IMR-90 (cell line): ENCODE measurements at regions not wholly inside any gene's neighbourhood (a gene's known extent, or its start where the extent isn't known, plus 50 kb on each side); places are given as distances from the start of the nearest gene placed in this dataset.

Experiments
- ATAC-seq: fragments of 200-7000 bp; cut with Tn5 transposase; 2 replicates; pipeline ENCODE4 v1.9.1; 2020; ENCODE audit warnings: low read depth, mild to moderate bottlenecking, moderate library complexity
- BruUV-seq: library from RNA; stranded (reverse); fragments of 400-500 nt; replicated peaks from 2 replicates; lab custom pipeline; 2021; lab: Mats Ljungman, UMichigan
- CTCF ChIA-PET: fragments of 300-600 bp; formaldehyde crosslinking; extraction: SDS; loops from one replicate; lab custom pipeline; 2021; ENCODE audit warnings: antibody characterized with exemption; lab: Yijun Ruan, JAX
- POLR2A ChIA-PET: fragments of 300-600 bp; sonication (Branson Sonifier 250); formaldehyde crosslinking; loops from one replicate; lab custom pipeline; 2022; ENCODE audit warnings: antibody characterized with exemption; ENCODE audit not compliant: unreplicated experiment; lab: Charles Lee
- DNase-seq: peaks from one replicate; pipeline ENCODE4 v3.0.0; 2013
- H2AFZ ChIP-seq: replicated peaks from 2 replicates; pipeline ENCODE3; 2013; ENCODE audit warnings: low read length, mild to moderate bottlenecking; ENCODE audit not compliant: poor library complexity
- H2AK5ac ChIP-seq: 2 replicates; pipeline ENCODE4 v1.6.1; 2013; ENCODE audit warnings: low read depth, low read length, inconsistent platforms
- H2AK9ac ChIP-seq: replicated peaks from 2 replicates; pipeline ENCODE3; 2013; ENCODE audit warnings: mild to moderate bottlenecking, low read depth, low read length, moderate library complexity; ENCODE audit not compliant: poor library complexity
- H2BK120ac ChIP-seq: 2 replicates; pipeline ENCODE4 v1.6.1; 2013; ENCODE audit warnings: low read depth, low read length, inconsistent platforms
- H2BK15ac ChIP-seq: 3 replicates; pipeline ENCODE4 v1.6.1; 2013; ENCODE audit warnings: low read depth, low read length, inconsistent platforms
- H2BK20ac ChIP-seq: 2 replicates; pipeline ENCODE4 v1.6.1; 2013; ENCODE audit warnings: low read depth, mild to moderate bottlenecking, inconsistent platforms, low read length, moderate library complexity
- H2BK5ac ChIP-seq: 2 replicates; pipeline ENCODE4 v1.6.1; 2013; ENCODE audit warnings: mild to moderate bottlenecking, low read depth, low read length, inconsistent platforms; ENCODE audit not compliant: poor library complexity, severe bottlenecking
- H3K14ac ChIP-seq: replicated peaks from 2 replicates; pipeline ENCODE4 v1.6.1; 2013; ENCODE audit warnings: low read depth, low read length, inconsistent platforms
- H3K18ac ChIP-seq: 2 replicates; pipeline ENCODE4 v1.6.1; 2013; ENCODE audit warnings: low read depth, low read length, control low read depth
- H3K23ac ChIP-seq: 2 replicates; pipeline ENCODE4 v1.6.1; 2013; ENCODE audit warnings: low read depth, low read length, inconsistent platforms
- H3K27ac ChIP-seq: 2 replicates; pipeline ENCODE4 v1.5.1; 2013; ENCODE audit warnings: mild to moderate bottlenecking, control low read depth, low read length; ENCODE audit not compliant: insufficient read depth
- H3K27me3 ChIP-seq: 2 replicates; pipeline ENCODE4 v1.6.1; 2013; ENCODE audit warnings: low read length; ENCODE audit not compliant: control insufficient read depth, insufficient read depth
- H3K36me3 ChIP-seq: 2 replicates; pipeline ENCODE4 v1.6.1; 2013; ENCODE audit warnings: low read length, mixed read lengths; ENCODE audit not compliant: control insufficient read depth, insufficient read depth
- H3K4ac ChIP-seq: 2 replicates; pipeline ENCODE4 v1.6.1; 2013; ENCODE audit warnings: low read depth, low read length, inconsistent platforms
- H3K4me1 ChIP-seq: 2 replicates; pipeline ENCODE4 v1.6.1; 2013; ENCODE audit warnings: low read length, mixed read lengths; ENCODE audit not compliant: control insufficient read depth, insufficient read depth
- H3K4me2 ChIP-seq: 2 replicates; pipeline ENCODE4 v1.6.1; 2013; ENCODE audit warnings: low read depth, mild to moderate bottlenecking, control low read depth, low read length, moderate library complexity
- H3K4me3 ChIP-seq: 2 replicates; pipeline ENCODE4 v1.5.1; 2013; ENCODE audit warnings: low read depth, mild to moderate bottlenecking, control low read depth, low read length, moderate library complexity; ENCODE audit not compliant: insufficient read depth
- H3K56ac ChIP-seq: 2 replicates; pipeline ENCODE4 v1.6.1; 2013; ENCODE audit warnings: low read length, inconsistent platforms; ENCODE audit not compliant: insufficient read depth; ENCODE audit errors: extremely low read depth
- H3K79me1 ChIP-seq, 2 experiments: 2 replicates each; pipeline ENCODE4 v1.6.1; 2013; ENCODE audit warnings: low read length in 2 of 2, inconsistent platforms in 1 of 2, low read depth in 1 of 2
- H3K9ac ChIP-seq: 2 replicates; pipeline ENCODE4 v1.6.1; 2013; ENCODE audit warnings: low read depth, low read length, control low read depth
- H3K9me1 ChIP-seq: 2 replicates; pipeline ENCODE4 v1.6.1; 2013; ENCODE audit warnings: low read length, inconsistent platforms; ENCODE audit not compliant: insufficient read depth
- H3K9me3 ChIP-seq: 2 replicates; pipeline ENCODE4 v1.6.1; 2013; ENCODE audit warnings: low read length; ENCODE audit not compliant: control insufficient read depth, insufficient read depth
- H4K20me1 ChIP-seq: 2 replicates; pipeline ENCODE4 v1.6.1; 2013; ENCODE audit warnings: low read length, inconsistent platforms; ENCODE audit not compliant: insufficient read depth
- H4K5ac ChIP-seq: 2 replicates; pipeline ENCODE4 v1.6.1; 2013; ENCODE audit warnings: mild to moderate bottlenecking, low read depth, low read length, control low read depth
- H4K8ac ChIP-seq, 2 experiments: 2 replicates each; pipeline ENCODE4 v1.6.1; 2013; ENCODE audit warnings: low read depth in 2 of 2, low read length in 2 of 2, control low read depth in 1 of 2, inconsistent platforms in 1 of 2
- H4K91ac ChIP-seq: 2 replicates; pipeline ENCODE4 v1.6.1; 2013; ENCODE audit warnings: low read depth, low read length, inconsistent platforms; ENCODE audit not compliant: insufficient read depth
- BHLHE40 ChIP-seq: fragments of 150-350 bp; IDR thresholded peaks from 2 replicates; pipeline ENCODE4 v1.6.1; 2016; ENCODE audit warnings: mild to moderate bottlenecking, low read depth, low read length
- CEBPB ChIP-seq: IDR thresholded peaks from 2 replicates; pipeline ENCODE4 v1.6.1; 2012; ENCODE audit warnings: low read depth, low read length, improper control_type of control experiment
- CHD1 ChIP-seq: IDR thresholded peaks from 2 replicates; pipeline ENCODE4 v1.6.1; 2012; ENCODE audit warnings: low read depth, low read length, improper control_type of control experiment
- FOS ChIP-seq: fragments of 150-350 bp; IDR thresholded peaks from 2 replicates; pipeline ENCODE4 v1.6.1; 2016; ENCODE audit warnings: low read depth, low read length
- MAFK ChIP-seq: IDR thresholded peaks from 2 replicates; pipeline ENCODE4 v1.6.1; 2012; ENCODE audit warnings: low read depth, low read length, improper control_type of control experiment
- MAZ ChIP-seq: IDR thresholded peaks from 2 replicates; pipeline ENCODE4 v1.6.1; 2012; ENCODE audit warnings: low read depth, mild to moderate bottlenecking, low read length, improper control_type of control experiment, moderate library complexity, borderline replicate concordance
- MXI1 ChIP-seq: IDR thresholded peaks from 2 replicates; pipeline ENCODE4 v1.6.1; 2012; ENCODE audit warnings: low read depth, mild to moderate bottlenecking, low read length, moderate library complexity, borderline replicate concordance
- NFE2L2 ChIP-seq: fragments of 150-350 bp; IDR thresholded peaks from 2 replicates; pipeline ENCODE4 v1.6.1; 2016; ENCODE audit warnings: low read depth, mild to moderate bottlenecking, low read length
- POLR2A ChIP-seq: IDR thresholded peaks from 2 replicates; pipeline ENCODE4 v1.6.1; 2012; ENCODE audit warnings: mild to moderate bottlenecking, low read depth, low read length
- RAD21 ChIP-seq: IDR thresholded peaks from 2 replicates; pipeline ENCODE4 v1.6.1; 2012; ENCODE audit warnings: low read length, improper control_type of control experiment
- RCOR1 ChIP-seq: IDR thresholded peaks from 2 replicates; pipeline ENCODE4 v1.6.1; 2012; ENCODE audit warnings: mild to moderate bottlenecking, low read length, improper control_type of control experiment; ENCODE audit not compliant: insufficient replicate concordance
- RFX5 ChIP-seq: IDR thresholded peaks from 2 replicates; pipeline ENCODE4 v1.8.0; 2012; ENCODE audit warnings: low read depth, mild to moderate bottlenecking, low read length, moderate library complexity
- SMC3 ChIP-seq: fragments of 150-350 bp; IDR thresholded peaks from 2 replicates; pipeline ENCODE4 v1.6.1; 2016; ENCODE audit warnings: low read depth, mild to moderate bottlenecking, antibody characterized with exemption, low read length, moderate library complexity
- WGBS, 2 experiments: methylation state at CpG; one replicate each; pipeline versions ENCODE4 v1.1.5 to v1.1.7; 2013; ENCODE audit warnings: missing lambda C conversion rate in 2 of 2; ENCODE audit not compliant: insufficient read length in 1 of 2; ENCODE audit errors: extremely low coverage in 2 of 2; 5-methylcytosine and 5-hydroxymethylcytosine counted together
- dilution Hi-C: fragments of 300-500 bp; cut with HindIII; formaldehyde crosslinking; loops from one replicate; pipeline ENCODE4 v1.14.3; 2018; ENCODE audit warnings: low sequenced_read_pairs; ENCODE audit not compliant: unreplicated experiment
- in situ Hi-C: fragments of 300-500 bp; cut with MboI; formaldehyde crosslinking; loops from 3 replicates; pipeline ENCODE4 v1.14.3; 2019; ENCODE audit warnings: low sequenced_read_pairs, inconsistent platforms, mixed read lengths
- intact Hi-C: fragments of 100-400 bp; cut with micrococcal nuclease; formaldehyde crosslinking; loops from 2 replicates; pipeline ENCODE4 v1.10.0; 2022
- TF ChIP-seq, protein P1 (sequence below): fragments of 150-350 bp; IDR thresholded peaks from 2 replicates; pipeline ENCODE4 v1.6.1; 2016; ENCODE audit warnings: low read depth, mild to moderate bottlenecking, low read length, moderate library complexity, borderline replicate concordance
- TF ChIP-seq, protein P2 (sequence below): fragments of 150-350 bp; IDR thresholded peaks from 2 replicates; pipeline ENCODE4 v1.6.1; 2017; ENCODE audit warnings: mild to moderate bottlenecking, antibody characterized with exemption, low read length, low read depth
- TF ChIP-seq, protein P3 (sequence below): conservative IDR thresholded peaks from 2 replicates; pipeline ENCODE4 v1.5.1; 2012; ENCODE audit warnings: mild to moderate bottlenecking, low read depth, low read length, improper control_type of control experiment

DNA sequence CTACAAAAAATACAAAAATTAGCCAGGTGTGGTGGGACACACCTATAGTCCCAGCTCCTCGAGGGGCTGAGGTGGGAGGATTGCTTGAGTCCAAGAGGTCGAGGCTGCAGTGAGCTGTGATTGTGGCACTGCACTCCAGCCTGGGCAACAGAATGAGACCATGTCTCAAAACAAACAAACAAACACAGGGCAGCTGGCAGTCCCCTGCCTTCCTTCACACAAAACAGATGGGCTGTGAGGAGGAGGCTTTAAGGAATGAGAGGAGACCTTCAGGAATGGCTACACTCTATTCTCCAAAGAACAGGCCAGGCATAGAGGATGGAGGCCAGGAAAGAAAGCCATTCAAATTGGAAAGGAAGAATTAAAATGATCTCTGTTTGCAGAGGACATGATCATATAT is 65.6 kb upstream of the MAML3 start:
- no peaks in the 10 kb centered on the region; the same call in 1 of the 2 replicates for H3K4me1 ChIP-seq
- no peak overlapping the region for H3K23ac ChIP-seq
- no peak overlapping the region for H3K4ac ChIP-seq
- H2BK5ac ChIP-seq: no peak overlapping the region
- WGBS, 2 experiments: no CpG with 5 or more reads among the region's 2 CpGs
- no peak overlapping the region for H2BK15ac ChIP-seq
- H3K56ac ChIP-seq: no peak overlapping the region
- ATAC-seq (no peak), DNase-seq (no peak)
- H3K9ac ChIP-seq: no peak overlapping the region
- no peak overlapping the region for H3K18ac ChIP-seq
- H2AK5ac ChIP-seq: no peak overlapping the region
- dilution Hi-C loops: no loop called here
- no peak overlapping the region for H4K91ac ChIP-seq
- no peak overlapping the region for H2AFZ ChIP-seq
- H2AK9ac ChIP-seq: no peak overlapping the region
- H4K20me1 ChIP-seq: no peaks in the 10 kb centered on the region
- ChIA-PET POLR2A (no interaction called here), CTCF (no interaction called here)
- H3K4me2 ChIP-seq: no peak overlapping the region
- H2BK120ac ChIP-seq: no peak overlapping the region
- in situ Hi-C loops: no loop called here
- H3K79me1 ChIP-seq: no peaks in the 10 kb centered on the region
- H2BK20ac ChIP-seq: no peak overlapping the region
- H3K27ac ChIP-seq: no peak overlapping the region
- no peaks in the 10 kb centered on the region for H3K36me3 ChIP-seq
- no peak for TF ChIP-seq RAD21
- TF ChIP-seq RFX5: no peak
- no peak for TF ChIP-seq CEBPB
- no peak for TF ChIP-seq FOS
- TF ChIP-seq POLR2A: no peak
- TF ChIP-seq MAZ: no peak
- TF ChIP-seq, protein P1, sequence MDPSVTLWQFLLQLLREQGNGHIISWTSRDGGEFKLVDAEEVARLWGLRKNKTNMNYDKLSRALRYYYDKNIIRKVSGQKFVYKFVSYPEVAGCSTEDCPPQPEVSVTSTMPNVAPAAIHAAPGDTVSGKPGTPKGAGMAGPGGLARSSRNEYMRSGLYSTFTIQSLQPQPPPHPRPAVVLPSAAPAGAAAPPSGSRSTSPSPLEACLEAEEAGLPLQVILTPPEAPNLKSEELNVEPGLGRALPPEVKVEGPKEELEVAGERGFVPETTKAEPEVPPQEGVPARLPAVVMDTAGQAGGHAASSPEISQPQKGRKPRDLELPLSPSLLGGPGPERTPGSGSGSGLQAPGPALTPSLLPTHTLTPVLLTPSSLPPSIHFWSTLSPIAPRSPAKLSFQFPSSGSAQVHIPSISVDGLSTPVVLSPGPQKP: no peak
- no peak for TF ChIP-seq NFE2L2
- TF ChIP-seq, protein P2, sequence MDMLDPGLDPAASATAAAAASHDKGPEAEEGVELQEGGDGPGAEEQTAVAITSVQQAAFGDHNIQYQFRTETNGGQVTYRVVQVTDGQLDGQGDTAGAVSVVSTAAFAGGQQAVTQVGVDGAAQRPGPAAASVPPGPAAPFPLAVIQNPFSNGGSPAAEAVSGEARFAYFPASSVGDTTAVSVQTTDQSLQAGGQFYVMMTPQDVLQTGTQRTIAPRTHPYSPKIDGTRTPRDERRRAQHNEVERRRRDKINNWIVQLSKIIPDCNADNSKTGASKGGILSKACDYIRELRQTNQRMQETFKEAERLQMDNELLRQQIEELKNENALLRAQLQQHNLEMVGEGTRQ: no peak
- no peak for TF ChIP-seq MAFK
- no peak for TF ChIP-seq CHD1
- no peak for TF ChIP-seq MXI1
- TF ChIP-seq RCOR1: no peak
- TF ChIP-seq SMC3: no peak
- TF ChIP-seq, protein P3, sequence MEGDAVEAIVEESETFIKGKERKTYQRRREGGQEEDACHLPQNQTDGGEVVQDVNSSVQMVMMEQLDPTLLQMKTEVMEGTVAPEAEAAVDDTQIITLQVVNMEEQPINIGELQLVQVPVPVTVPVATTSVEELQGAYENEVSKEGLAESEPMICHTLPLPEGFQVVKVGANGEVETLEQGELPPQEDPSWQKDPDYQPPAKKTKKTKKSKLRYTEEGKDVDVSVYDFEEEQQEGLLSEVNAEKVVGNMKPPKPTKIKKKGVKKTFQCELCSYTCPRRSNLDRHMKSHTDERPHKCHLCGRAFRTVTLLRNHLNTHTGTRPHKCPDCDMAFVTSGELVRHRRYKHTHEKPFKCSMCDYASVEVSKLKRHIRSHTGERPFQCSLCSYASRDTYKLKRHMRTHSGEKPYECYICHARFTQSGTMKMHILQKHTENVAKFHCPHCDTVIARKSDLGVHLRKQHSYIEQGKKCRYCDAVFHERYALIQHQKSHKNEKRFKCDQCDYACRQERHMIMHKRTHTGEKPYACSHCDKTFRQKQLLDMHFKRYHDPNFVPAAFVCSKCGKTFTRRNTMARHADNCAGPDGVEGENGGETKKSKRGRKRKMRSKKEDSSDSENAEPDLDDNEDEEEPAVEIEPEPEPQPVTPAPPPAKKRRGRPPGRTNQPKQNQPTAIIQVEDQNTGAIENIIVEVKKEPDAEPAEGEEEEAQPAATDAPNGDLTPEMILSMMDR: no peak
- no peak for TF ChIP-seq BHLHE40
- H3K14ac ChIP-seq: no peak overlapping the region
- no peak overlapping the region for H4K8ac ChIP-seq
- BruUV-seq: no TSS peak
- intact Hi-C loops: no loop called here
- no peak overlapping the region for H4K5ac ChIP-seq
- no peak overlapping the region for H3K4me3 ChIP-seq
- no peaks in the 10 kb centered on the region for H3K9me3 ChIP-seq
- H3K9me1 ChIP-seq: peaks cover 3% of the 10 kb centered on the region
- no peaks in the 10 kb centered on the region for H3K27me3 ChIP-seq
